ENCODE measurements at regions not wholly inside any gene's neighbourhood (a gene's known extent, or its start where the extent isn't known, plus 50 kb on each side); places are given as distances from the start of the nearest gene placed in this dataset.

GRCh38 chr1:82923931-82924330 lies 1075.0 kb downstream of the TTLL7 start:
- TF ChIP-seq CTCF (IDR thresholded peaks at IDR 0.05) (no peak), EZH2 (IDR thresholded peaks at IDR 0.05) (no peak), EZH2phosphoT487 (IDR thresholded peaks at IDR 0.05) (no peak)
